B cell (primary cell): ENCODE measurements at regions not wholly inside any gene's neighbourhood (a gene's known extent, or its start where the extent isn't known, plus 50 kb on each side); places are given as distances from the start of the nearest gene placed in this dataset.

Experiments used
- ATAC-seq: fragments of 200-7000 bp; cut with Tn5 transposase; one replicate; pipeline ENCODE4 v1.10.0; 2021; ENCODE audit warnings: low read depth, mild to moderate bottlenecking, moderate number of reproducible peaks, moderate library complexity
- CTCF ChIA-PET: fragments of 350-600 bp; sonication (Branson Sonifier 250); formaldehyde crosslinking; loops from one replicate; lab custom pipeline; 2021; ENCODE audit warnings: antibody characterized with exemption, inconsistent platforms; lab: Charles Lee
- POLR2A ChIA-PET: fragments of 350-600 bp; sonication (Branson Sonifier 250); formaldehyde crosslinking; loops from one replicate; lab custom pipeline; 2021; ENCODE audit warnings: antibody characterized with exemption; lab: Charles Lee
- DNase-seq: peaks from one replicate; pipeline ENCODE4 v3.0.0; 2013
- H2AFZ ChIP-seq: 2 replicates; pipeline ENCODE4 v1.6.1; 2012; ENCODE audit warnings: mild to moderate bottlenecking, low read depth, low read length; ENCODE audit not compliant: insufficient read depth, poor library complexity, severe bottlenecking
- H3K27ac ChIP-seq, 2 donors: 1 replicate in 1 of 2; 2 replicates in 1 of 2; pipeline ENCODE4 v1.5.1; 2012 to 2013; ENCODE audit warnings: low read length in 2 of 2, mild to moderate bottlenecking in 2 of 2, moderate library complexity in 1 of 2
- H3K27me3 ChIP-seq, 4 experiments: fragments of 200-600 bp in 1 of 4; sonication (generic) in 1 of 4; replicated peaks in 1 of 4; 1 replicate in 2 of 4; 2 replicates in 2 of 4; pipeline versions ENCODE4 v1.6.1 to v1.7.0; 2013 to 2016; ENCODE audit warnings: low read length in 3 of 4, mild to moderate bottlenecking in 2 of 4, mixed read lengths in 1 of 4, moderate library complexity in 1 of 4; ENCODE audit not compliant: insufficient read depth in 4 of 4, control insufficient read depth in 3 of 4; ENCODE audit errors: control extremely low read depth in 1 of 4
- H3K36me3 ChIP-seq, 2 experiments: replicated peaks in 1 of 2; 1 replicate in 1 of 2; 2 replicates in 1 of 2; pipeline versions ENCODE4 v1.6.1 to v1.7.1; 2013; ENCODE audit warnings: low read length in 1 of 2; ENCODE audit not compliant: insufficient read depth in 2 of 2, control insufficient read depth in 1 of 2; ENCODE audit errors: control extremely low read depth in 1 of 2, extremely low read depth in 1 of 2
- H3K4me1 ChIP-seq, 2 donors: fragments of 200-600 bp in 1 of 2; sonication (generic) in 1 of 2; 1 replicate in 1 of 2; 2 replicates in 1 of 2; pipeline versions ENCODE4 v1.5.1 to v1.6.1; 2013 to 2017; ENCODE audit warnings: low read length in 2 of 2; ENCODE audit not compliant: control insufficient read depth in 2 of 2, insufficient read depth in 2 of 2
- H3K4me2 ChIP-seq: replicated peaks from 2 replicates; pipeline ENCODE3; 2012; ENCODE audit warnings: mild to moderate bottlenecking, low read depth, low read length; ENCODE audit not compliant: poor library complexity, severe bottlenecking
- H3K4me3 ChIP-seq, 5 experiments: fragments of 200-600 bp in 1 of 5; sonication (generic) in 1 of 5; 1 replicate in 3 of 5; 2 replicates in 2 of 5; pipeline versions ENCODE4 v1.5.1 to v1.7.0; 2011 to 2016; ENCODE audit warnings: low read length in 4 of 5, mild to moderate bottlenecking in 4 of 5, low read depth in 2 of 5, control low read depth in 1 of 5, moderate library complexity in 1 of 5; ENCODE audit not compliant: insufficient read depth in 1 of 5; ENCODE audit errors: control extremely low read depth in 1 of 5, extremely low read depth in 1 of 5
- H3K79me2 ChIP-seq: fragments of 200-600 bp; sonication (generic); one replicate; pipeline ENCODE4 v1.6.0; 2016; ENCODE audit warnings: low read length; ENCODE audit not compliant: control insufficient read depth, insufficient read depth
- H3K9ac ChIP-seq: fragments of 200-600 bp; sonication (generic); 2 replicates; pipeline ENCODE4 v1.6.1; 2017; ENCODE audit warnings: mild to moderate bottlenecking, low read length, moderate library complexity
- H3K9me3 ChIP-seq, 3 donors: one replicate each; pipeline versions ENCODE4 v1.6.1 to v1.7.1; 2013; ENCODE audit warnings: low read length in 2 of 3; ENCODE audit not compliant: control insufficient read depth in 2 of 3, insufficient read depth in 1 of 3; ENCODE audit errors: control extremely low read depth in 1 of 3
- H4K20me1 ChIP-seq: 2 replicates; pipeline ENCODE4 v1.6.0; 2012; ENCODE audit warnings: mild to moderate bottlenecking, low read length; ENCODE audit not compliant: insufficient read depth, control insufficient read depth, poor library complexity, severe bottlenecking
- H3K27ac Mint-ChIP-seq: one replicate; pipeline ENCODE4 v1.8.0; 2021; ENCODE audit warnings: mixed read lengths
- H3K27me3 Mint-ChIP-seq: one replicate; pipeline ENCODE4 v1.8.0; 2021; ENCODE audit warnings: mixed read lengths
- H3K4me1 Mint-ChIP-seq: one replicate; pipeline ENCODE4 v1.8.0; 2021; ENCODE audit warnings: mixed read lengths
- H3K4me3 Mint-ChIP-seq: one replicate; pipeline ENCODE4 v1.8.0; 2021; ENCODE audit warnings: mixed read lengths
- H3K9me3 Mint-ChIP-seq: one replicate; pipeline ENCODE4 v1.8.0; 2022; ENCODE audit warnings: mixed read lengths; ENCODE audit not compliant: insufficient read depth
- EZH2 ChIP-seq: IDR thresholded peaks from 2 replicates; pipeline ENCODE4 v1.6.1; 2012; ENCODE audit warnings: borderline replicate concordance, low read depth, mild to moderate bottlenecking, moderate library complexity, low read length; ENCODE audit not compliant: insufficient read depth, poor library complexity, severe bottlenecking
- WGBS: methylation state at CpG from one replicate; pipeline ENCODE4 v1.1.5; 2013; ENCODE audit warnings: missing lambda C conversion rate; ENCODE audit not compliant: insufficient coverage; 5-methylcytosine and 5-hydroxymethylcytosine counted together
- intact Hi-C: fragments of 100-400 bp; cut with micrococcal nuclease; formaldehyde crosslinking; loops from one replicate; pipeline ENCODE4 v1.10.0; 2022
- TF ChIP-seq, protein P1 (sequence below): fragments of 200-600 bp; IDR thresholded peaks from one replicate; pipeline ENCODE4 v1.8.0; 2022; ENCODE audit warnings: antibody characterized with exemption, mild to moderate bottlenecking

- no peak overlapping the region for H2AFZ ChIP-seq
- H3K9ac ChIP-seq, result no peak overlapping the region
- H3K27ac Mint-ChIP-seq, result no peak overlapping the region
- H3K36me3 ChIP-seq, result no peaks in the 10 kb centered on the region
- H3K9me3 ChIP-seq, result no peaks in the 10 kb centered on the region
- H3K4me1 Mint-ChIP-seq, result no peaks in the 10 kb centered on the region
- DNase-seq (no peak), ATAC-seq (no peak)
- ChIA-PET POLR2A (no interaction called here), CTCF (no interaction called here)
- peaks cover 2% of the 10 kb centered on the region for H3K27me3 Mint-ChIP-seq
- no peak overlapping the region for H3K4me2 ChIP-seq
- H3K27ac ChIP-seq, result no peak overlapping the region
- no peak overlapping the region for H3K4me3 Mint-ChIP-seq
- H3K4me3 ChIP-seq, result no peak overlapping the region
- no peaks in the 10 kb centered on the region for H3K27me3 ChIP-seq
- H3K4me1 ChIP-seq, result no peaks in the 10 kb centered on the region
- no CpG with 5 or more reads among the region's 2 CpGs for WGBS
- H3K79me2 ChIP-seq, result no peaks in the 10 kb centered on the region
- peaks cover 7% of the 10 kb centered on the region for H3K9me3 Mint-ChIP-seq
- H4K20me1 ChIP-seq, result no peaks in the 10 kb centered on the region
- intact Hi-C loops, result no loop called here
- TF ChIP-seq, protein P1, sequence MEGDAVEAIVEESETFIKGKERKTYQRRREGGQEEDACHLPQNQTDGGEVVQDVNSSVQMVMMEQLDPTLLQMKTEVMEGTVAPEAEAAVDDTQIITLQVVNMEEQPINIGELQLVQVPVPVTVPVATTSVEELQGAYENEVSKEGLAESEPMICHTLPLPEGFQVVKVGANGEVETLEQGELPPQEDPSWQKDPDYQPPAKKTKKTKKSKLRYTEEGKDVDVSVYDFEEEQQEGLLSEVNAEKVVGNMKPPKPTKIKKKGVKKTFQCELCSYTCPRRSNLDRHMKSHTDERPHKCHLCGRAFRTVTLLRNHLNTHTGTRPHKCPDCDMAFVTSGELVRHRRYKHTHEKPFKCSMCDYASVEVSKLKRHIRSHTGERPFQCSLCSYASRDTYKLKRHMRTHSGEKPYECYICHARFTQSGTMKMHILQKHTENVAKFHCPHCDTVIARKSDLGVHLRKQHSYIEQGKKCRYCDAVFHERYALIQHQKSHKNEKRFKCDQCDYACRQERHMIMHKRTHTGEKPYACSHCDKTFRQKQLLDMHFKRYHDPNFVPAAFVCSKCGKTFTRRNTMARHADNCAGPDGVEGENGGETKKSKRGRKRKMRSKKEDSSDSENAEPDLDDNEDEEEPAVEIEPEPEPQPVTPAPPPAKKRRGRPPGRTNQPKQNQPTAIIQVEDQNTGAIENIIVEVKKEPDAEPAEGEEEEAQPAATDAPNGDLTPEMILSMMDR, result no peak
- no peak for TF ChIP-seq EZH2
These were observed 111.4 kb upstream of the ALCAM start for GRCh38 chr3:105255350-105255749.

GRCh38 chr3:105259496-105259895 is 107.2 kb upstream of the ALCAM start:
- Mint-ChIP-seq H3K4me3 (no peak overlapping the region), H3K4me1 (no peaks in the 10 kb centered on the region), H3K9me3 (no peaks in the 10 kb centered on the region), H3K27ac (no peak overlapping the region), H3K27me3 (no peaks in the 10 kb centered on the region)
- Histone ChIP-seq H3K4me2 (no peak overlapping the region), H3K9ac (no peak overlapping the region), H3K27ac (no peak overlapping the region), H4K20me1 (no peaks in the 10 kb centered on the region), H3K9me3 (no peaks in the 10 kb centered on the region), H2AFZ (no peak overlapping the region), H3K27me3 (no peaks in the 10 kb centered on the region), H3K79me2 (no peaks in the 10 kb centered on the region), H3K36me3 (no peaks in the 10 kb centered on the region), H3K4me1 (no peaks in the 10 kb centered on the region), H3K4me3 (no peak overlapping the region)
- no CpG with 5 or more reads among the region's 2 CpGs for WGBS
- ChIA-PET POLR2A (no interaction called here), CTCF (no interaction called here)
- no peak for TF ChIP-seq EZH2
- TF ChIP-seq, protein P1, result no peak
- DNase-seq (no peak), ATAC-seq (no peak)
- intact Hi-C loops, result no loop called here
